GM21390 (cell line): ENCODE measurements at regions not wholly inside any gene's neighbourhood (a gene's known extent, or its start where the extent isn't known, plus 50 kb on each side); places are given as distances from the start of the nearest gene placed in this dataset.

Experiments
- ATAC-seq: cut with Tn5 transposase; IDR thresholded peaks from one replicate; pipeline ENCODE4 v1.9.1; 2021; ENCODE audit not compliant: unreplicated experiment

- ATAC-seq: no peak
Measured at GRCh38 chr4:74640111-74640903, 154.0 kb downstream of the BTC start.

DNA sequence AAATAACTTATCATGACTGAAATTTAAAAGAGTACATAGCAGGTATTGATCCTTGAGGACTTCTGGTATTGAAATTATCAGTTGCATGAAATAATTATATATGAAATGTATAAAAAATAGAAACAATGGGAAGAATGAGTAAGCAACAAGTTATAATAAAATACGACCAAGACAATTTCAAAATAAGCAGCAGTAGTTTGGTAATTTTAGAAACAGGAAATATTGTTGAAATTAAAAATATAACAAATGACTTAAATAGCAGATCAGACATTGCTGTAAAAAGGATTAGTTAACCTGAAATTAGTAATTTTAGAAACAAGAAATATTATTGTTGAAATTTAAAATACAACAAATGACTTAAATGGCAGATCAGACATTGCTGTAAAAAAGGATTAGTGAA, 152.3 kb downstream of the BTC start:
- ATAC-seq: no peak

DNA sequence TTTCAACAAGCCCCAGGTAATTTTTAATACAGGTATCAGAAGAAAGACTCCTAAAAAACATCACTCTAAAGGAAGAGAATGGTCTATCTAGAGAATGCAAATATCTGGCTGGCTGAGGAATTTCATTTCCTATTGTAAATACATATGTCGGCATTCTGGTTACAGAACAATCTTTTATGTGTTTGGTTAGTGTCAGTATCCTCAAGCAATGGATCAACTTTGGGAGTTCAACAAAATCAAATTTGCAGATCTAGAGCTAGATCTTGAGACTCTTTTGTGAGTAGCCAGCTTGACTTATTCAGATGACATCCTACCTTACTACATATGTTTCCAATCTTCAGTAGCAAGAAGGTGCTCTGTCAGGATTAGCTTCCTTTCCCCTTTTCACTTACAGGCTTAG, 145.1 kb downstream of the BTC start:
- no peak for ATAC-seq

GRCh38 chr4:74651198-74651597, 143.1 kb downstream of the BTC start:
- no peak for ATAC-seq

GRCh38 chr4:74653331-74654229, 140.7 kb downstream of the BTC start:
- no peak for ATAC-seq

DNA sequence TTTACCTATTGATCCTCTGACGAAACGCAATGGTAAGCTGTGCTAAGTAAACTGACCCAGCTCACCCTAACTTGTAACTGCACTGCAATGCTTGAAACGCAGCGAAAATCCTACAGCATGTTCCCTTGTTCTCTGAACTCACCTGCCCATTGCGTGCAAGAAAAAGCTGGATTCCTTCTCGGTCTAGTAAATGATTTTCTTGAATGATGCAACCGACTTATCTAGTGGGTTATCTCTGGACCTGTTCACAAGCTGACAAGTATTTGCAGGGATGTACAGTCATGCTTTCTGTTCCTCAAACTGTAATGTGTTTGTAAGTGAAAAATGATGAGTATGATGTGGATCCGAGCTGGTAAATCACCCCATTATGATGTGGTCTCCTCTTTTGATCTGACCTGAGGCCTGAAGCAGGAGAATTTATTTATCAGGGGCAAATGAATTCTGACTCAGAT, 140.1 kb downstream of the BTC start:
- no peak for ATAC-seq

GRCh38 chr4:74656596-74656995, 137.7 kb downstream of the BTC start:
- no peak for ATAC-seq

- no peak for ATAC-seq
Measured at GRCh38 chr4:74658116-74658515, 136.2 kb downstream of the BTC start.

GRCh38 chr4:74659576-74660411, 134.5 kb downstream of the BTC start:
- no peak for ATAC-seq

GRCh38 chr4:74660866-74661265, 133.5 kb downstream of the BTC start:
- ATAC-seq: no peak

DNA sequence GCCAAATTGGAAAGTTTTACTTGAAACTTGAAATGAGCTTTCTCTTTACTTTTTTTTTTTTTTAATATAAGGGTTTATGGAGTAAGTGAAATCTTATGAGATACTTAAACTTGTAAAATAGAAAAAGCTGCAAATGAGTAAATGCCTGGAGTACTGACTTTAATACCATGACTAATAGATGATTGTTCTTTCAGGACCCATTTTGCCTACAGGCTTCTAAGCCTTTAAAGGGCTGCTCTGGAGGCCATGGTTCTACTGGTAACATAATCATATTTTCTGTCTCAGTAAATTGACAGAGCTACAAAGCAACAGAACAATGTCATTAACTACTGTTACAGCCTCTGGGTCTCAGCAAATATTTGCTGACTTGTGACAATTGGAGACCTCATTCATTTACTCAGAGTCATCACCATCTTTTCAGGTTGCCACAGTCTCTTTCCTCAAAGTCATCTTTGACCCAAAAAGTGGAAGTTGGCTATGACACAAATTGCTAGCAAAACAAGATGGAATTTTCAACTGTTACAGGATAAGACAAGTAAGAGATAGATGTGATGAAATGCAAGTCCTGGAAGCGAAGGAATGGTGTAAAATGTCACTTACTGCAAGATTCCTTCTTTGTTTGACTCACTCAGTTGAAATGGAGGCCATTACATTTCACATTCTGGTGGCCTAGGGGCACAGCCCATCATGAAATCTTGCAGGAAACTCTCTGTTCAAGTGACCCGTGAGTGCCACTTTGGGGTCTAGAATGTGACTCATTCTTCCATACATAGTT, 132.7 kb downstream of the BTC start:
- no peak for ATAC-seq

DNA sequence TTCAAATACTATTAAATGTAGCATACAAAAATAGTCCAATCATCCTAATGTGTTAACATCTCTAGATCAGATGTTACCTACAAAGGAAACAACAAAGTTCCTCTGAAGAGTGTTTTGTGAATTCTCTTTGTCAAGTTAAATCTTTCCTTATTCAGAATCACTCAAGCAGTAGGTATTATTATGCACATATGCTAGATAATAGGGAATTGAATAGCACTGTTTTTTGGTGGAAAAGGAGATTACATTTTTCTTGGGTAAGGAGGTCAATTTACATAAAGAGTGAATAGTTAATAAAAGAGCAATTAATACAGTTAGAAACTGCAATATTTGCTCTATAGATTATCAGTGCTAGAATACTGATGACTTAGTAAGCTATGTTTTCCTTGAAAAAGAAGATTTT, 130.7 kb downstream of the BTC start:
- ATAC-seq: no peak

- no peak for ATAC-seq
Measured at GRCh38 chr4:74665346-74665745, 129.0 kb downstream of the BTC start.

- ATAC-seq: no peak
Measured at GRCh38 chr4:74665876-74666275, 128.4 kb downstream of the BTC start.

DNA sequence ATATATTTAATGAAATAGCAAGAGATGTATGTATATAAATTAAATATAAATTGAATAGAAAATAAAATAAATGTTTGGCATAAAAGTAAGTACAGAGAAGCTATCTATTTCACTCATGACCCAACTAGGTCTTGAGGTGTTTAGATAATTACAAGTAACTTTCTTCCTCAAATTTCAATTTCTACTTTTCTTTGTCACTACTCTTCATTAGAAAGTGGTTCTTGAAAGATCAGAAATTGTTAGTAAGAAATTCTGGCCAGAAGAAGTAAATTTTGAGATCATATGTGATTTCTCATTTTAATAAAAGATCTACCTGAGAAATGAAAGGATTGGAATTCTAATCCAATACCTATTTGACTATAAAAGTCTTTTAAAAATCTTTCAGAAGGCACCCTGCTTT, 126.9 kb downstream of the BTC start:
- no peak for ATAC-seq

- ATAC-seq: no peak
Measured at GRCh38 chr4:74667944-74668343, 126.4 kb downstream of the BTC start.

DNA sequence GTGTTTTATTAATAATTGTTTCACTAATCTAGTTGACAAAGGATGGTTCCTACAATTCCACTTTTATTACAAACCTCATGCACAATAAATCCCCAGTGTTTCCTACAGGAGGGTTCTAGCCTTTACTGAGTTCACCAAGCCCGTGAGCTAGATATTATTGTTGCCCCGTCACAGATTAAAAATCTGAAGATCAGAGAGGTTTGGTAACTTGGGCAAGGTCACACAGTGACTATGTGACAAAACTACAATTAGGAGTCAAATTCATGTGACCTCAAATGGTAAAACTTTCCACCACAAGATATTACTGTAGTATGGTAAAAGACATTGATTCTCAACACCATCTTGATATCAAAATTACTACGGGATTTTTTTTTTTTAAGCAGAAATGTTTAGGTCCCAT, 124.6 kb downstream of the BTC start:
- no peak for ATAC-seq

DNA sequence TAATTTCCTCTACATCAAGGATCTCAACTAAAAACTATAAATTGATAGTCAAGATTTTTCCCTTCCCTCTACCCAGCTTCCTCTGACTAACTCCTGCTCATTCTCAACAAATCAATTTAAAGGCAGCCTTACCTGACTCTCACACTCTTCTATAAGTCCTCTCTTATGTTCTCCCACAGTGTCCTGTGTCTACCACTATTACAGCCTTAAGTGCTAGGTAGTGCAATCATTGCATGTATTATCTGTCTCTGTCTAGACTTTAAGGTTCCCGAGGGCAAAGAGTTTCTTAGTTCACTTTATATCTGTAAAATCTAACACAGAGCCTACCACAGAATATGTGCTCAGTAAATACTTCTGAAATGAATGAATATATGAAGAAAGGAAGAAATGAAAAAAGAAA, 123.7 kb downstream of the BTC start:
- no peak for ATAC-seq

- peak; percentile 51 for ATAC-seq
Measured at GRCh38 chr4:74671080-74671698, 123.1 kb downstream of the BTC start.

DNA sequence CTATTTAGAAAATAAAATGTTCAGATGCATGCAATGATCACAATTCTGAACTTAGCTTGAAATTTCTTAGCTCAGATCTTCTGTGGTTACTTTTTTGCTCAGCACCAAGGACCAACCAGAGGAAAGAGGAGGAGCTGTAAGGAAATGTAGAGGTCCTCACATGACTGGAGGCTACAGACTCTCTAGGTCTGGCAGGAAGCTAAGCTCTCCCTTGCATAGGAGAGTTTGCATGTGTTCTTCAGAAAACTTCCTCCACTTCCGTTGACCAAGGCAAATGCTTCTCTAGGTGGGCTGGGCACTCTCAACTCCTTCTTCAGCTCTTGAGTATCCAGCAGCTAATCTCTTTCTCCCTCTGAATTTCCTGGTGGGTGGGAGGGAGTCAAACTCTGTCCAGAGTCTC, 119.6 kb downstream of the BTC start:
- no peak for ATAC-seq
